Activated naive CD8-positive, alpha-beta T cell treated with anti-CD3 and anti-CD28 coated beads, Interleukin-2, amount 50 U/mL, for 24 hours (primary cell): ENCODE measurements at regions not wholly inside any gene's neighbourhood (a gene's known extent, or its start where the extent isn't known, plus 50 kb on each side); places are given as distances from the start of the nearest gene placed in this dataset.
"Not testable (repeated sequence)": the region's sequence is repeated elsewhere in the genome, so short reads cannot be mapped to it uniquely, and the experiment has no call there.

Experiments
- ATAC-seq: fragments of 150-1000 bp; cut with Tn5 transposase; one replicate; pipeline ENCODE4 v1.10.0; 2021
- DNase-seq: peaks from one replicate; pipeline ENCODE4 v3.0.0; 2021
- H3K27ac Mint-ChIP-seq: one replicate; pipeline ENCODE4 v1.8.0; 2021; ENCODE audit warnings: mild to moderate bottlenecking, mixed read lengths
- H3K27me3 Mint-ChIP-seq: one replicate; pipeline ENCODE4 v1.8.0; 2021; ENCODE audit warnings: mixed read lengths
- H3K36me3 Mint-ChIP-seq: one replicate; pipeline ENCODE4 v1.8.0; 2021; ENCODE audit warnings: low read depth, mixed read lengths
- H3K4me1 Mint-ChIP-seq: one replicate; pipeline ENCODE4 v1.8.0; 2021; ENCODE audit warnings: mixed read lengths
- H3K4me3 Mint-ChIP-seq: one replicate; pipeline ENCODE4 v1.8.0; 2021; ENCODE audit warnings: mild to moderate bottlenecking, moderate library complexity, mixed read lengths
- H3K9me3 Mint-ChIP-seq: one replicate; pipeline ENCODE4 v1.8.0; 2021; ENCODE audit warnings: mixed read lengths

DNA sequence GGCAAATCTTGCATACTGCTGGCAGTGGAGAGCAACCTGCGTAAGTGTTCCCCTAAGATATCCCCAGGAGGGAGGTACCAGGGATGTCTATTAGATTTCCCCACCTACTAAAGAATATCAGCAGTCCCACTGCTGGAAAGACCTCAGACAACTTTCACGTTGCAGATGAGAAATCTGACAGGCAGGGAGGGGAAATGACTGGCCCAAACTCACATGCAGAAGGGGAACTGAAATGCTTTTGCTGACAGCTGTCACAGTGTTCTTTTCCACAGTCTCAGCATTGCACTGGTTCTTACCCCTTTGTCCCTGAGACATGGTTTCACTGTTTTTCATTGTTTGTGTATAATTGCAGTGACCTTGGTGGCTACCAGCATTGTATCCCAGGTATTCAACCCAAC lies 84.8 kb upstream of the ATP1A1 start:
- ATAC-seq (no peak), DNase-seq (no peak)
- Mint-ChIP-seq H3K27me3 (peaks cover 3% of the 10 kb centered on the region), H3K36me3 (no peaks in the 10 kb centered on the region), H3K4me3 (no peak overlapping the region), H3K27ac (no peak overlapping the region), H3K4me1 (no peaks in the 10 kb centered on the region), H3K9me3 (peaks cover under 1% of the 10 kb centered on the region)

GRCh38 chr1:116289193-116289592 lies 83.9 kb upstream of the ATP1A1 start:
- H3K27ac Mint-ChIP-seq = no peak overlapping the region
- no peaks in the 10 kb centered on the region for H3K4me1 Mint-ChIP-seq
- no peak for DNase-seq
- H3K4me3 Mint-ChIP-seq = no peak overlapping the region
- no peak for ATAC-seq
- H3K27me3 Mint-ChIP-seq = peaks cover 3% of the 10 kb centered on the region
- H3K36me3 Mint-ChIP-seq = no peaks in the 10 kb centered on the region
- H3K9me3 Mint-ChIP-seq = no peaks in the 10 kb centered on the region

DNA sequence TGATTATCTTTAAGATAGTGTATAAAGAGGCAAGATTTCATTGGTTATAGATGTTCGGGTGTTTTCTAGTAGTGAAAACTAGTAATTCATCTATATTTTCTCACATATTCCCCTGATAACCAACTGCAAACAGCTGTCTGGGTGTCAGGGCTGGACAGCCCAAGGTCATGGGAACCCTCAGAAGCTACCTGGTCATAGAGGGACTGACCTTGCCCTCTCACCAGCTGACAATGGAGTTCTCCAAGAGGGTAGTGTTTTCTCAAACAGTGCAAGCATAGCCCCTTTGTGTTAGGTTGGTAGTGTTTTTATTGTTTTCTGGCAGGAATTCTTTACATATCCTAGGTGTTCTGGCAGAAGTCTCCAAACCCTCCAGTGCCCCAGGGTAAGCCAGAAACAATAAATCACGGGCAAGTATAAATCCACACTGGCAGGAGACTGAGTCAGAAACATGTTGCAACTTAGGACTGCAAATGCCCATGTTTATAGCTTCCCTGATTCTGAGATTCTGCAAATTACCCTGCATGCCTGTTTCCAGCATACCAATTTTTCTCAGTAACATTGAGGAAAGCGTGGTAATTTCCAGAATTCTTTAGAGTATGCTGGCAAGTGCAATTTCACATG lies 82.8 kb upstream of the ATP1A1 start:
- no peak overlapping the region for H3K27ac Mint-ChIP-seq
- H3K4me3 Mint-ChIP-seq = no peak overlapping the region
- ATAC-seq (no peak), DNase-seq (no peak)
- H3K4me1 Mint-ChIP-seq = no peaks in the 10 kb centered on the region
- no peaks in the 10 kb centered on the region for H3K36me3 Mint-ChIP-seq
- H3K9me3 Mint-ChIP-seq = no peaks in the 10 kb centered on the region
- no peaks in the 10 kb centered on the region for H3K27me3 Mint-ChIP-seq

- H3K4me1 Mint-ChIP-seq = no peaks in the 10 kb centered on the region
- H3K27ac Mint-ChIP-seq = no peak overlapping the region
- no peaks in the 10 kb centered on the region for H3K9me3 Mint-ChIP-seq
- no peak for ATAC-seq
- no peak for DNase-seq
- H3K36me3 Mint-ChIP-seq = no peaks in the 10 kb centered on the region
- no peaks in the 10 kb centered on the region for H3K27me3 Mint-ChIP-seq
- H3K4me3 Mint-ChIP-seq = no peak overlapping the region
Measured at GRCh38 chr1:116291024-116291423, 82.0 kb upstream of the ATP1A1 start.

GRCh38 chr1:116292929-116293725 lies 79.9 kb upstream of the ATP1A1 start:
- no peak for ATAC-seq
- Mint-ChIP-seq H3K4me3 (no peak overlapping the region), H3K27ac (no peak overlapping the region), H3K4me1 (no peaks in the 10 kb centered on the region), H3K9me3 (no peaks in the 10 kb centered on the region), H3K27me3 (no peaks in the 10 kb centered on the region), H3K36me3 (no peaks in the 10 kb centered on the region)
- no peak for DNase-seq

- Mint-ChIP-seq H3K9me3 (no peaks in the 10 kb centered on the region), H3K4me3 (no peak overlapping the region), H3K4me1 (no peaks in the 10 kb centered on the region), H3K27ac (no peak overlapping the region), H3K27me3 (no peaks in the 10 kb centered on the region), H3K36me3 (no peaks in the 10 kb centered on the region)
- ATAC-seq (no peak), DNase-seq (no peak)
Measured at GRCh38 chr1:116297495-116298212, 75.4 kb upstream of the ATP1A1 start.

- ATAC-seq = not testable (repeated sequence)
Measured at GRCh38 chr1:116298213-116298579, 74.8 kb upstream of the ATP1A1 start.

GRCh38 chr1:116298746-116299145 lies 74.3 kb upstream of the ATP1A1 start:
- ATAC-seq = no peak
- no peaks in the 10 kb centered on the region for H3K4me1 Mint-ChIP-seq
- no peak for DNase-seq
- H3K27me3 Mint-ChIP-seq = no peaks in the 10 kb centered on the region
- no peaks in the 10 kb centered on the region for H3K9me3 Mint-ChIP-seq
- no peak overlapping the region for H3K27ac Mint-ChIP-seq
- no peak overlapping the region for H3K4me3 Mint-ChIP-seq
- no peaks in the 10 kb centered on the region for H3K36me3 Mint-ChIP-seq

More at GRCh38 chr1:116298213-116298579, 74.8 kb upstream of the ATP1A1 start:
- H3K27me3 Mint-ChIP-seq, H3K4me1 Mint-ChIP-seq, H3K4me3 Mint-ChIP-seq, H3K27ac Mint-ChIP-seq, DNase-seq, H3K9me3 Mint-ChIP-seq, H3K36me3 Mint-ChIP-seq: not testable (repeated sequence)

- Mint-ChIP-seq H3K9me3 (no peaks in the 10 kb centered on the region), H3K36me3 (no peaks in the 10 kb centered on the region)
Measured at GRCh38 chr1:116299248-116299647, 73.8 kb upstream of the ATP1A1 start.

DNA sequence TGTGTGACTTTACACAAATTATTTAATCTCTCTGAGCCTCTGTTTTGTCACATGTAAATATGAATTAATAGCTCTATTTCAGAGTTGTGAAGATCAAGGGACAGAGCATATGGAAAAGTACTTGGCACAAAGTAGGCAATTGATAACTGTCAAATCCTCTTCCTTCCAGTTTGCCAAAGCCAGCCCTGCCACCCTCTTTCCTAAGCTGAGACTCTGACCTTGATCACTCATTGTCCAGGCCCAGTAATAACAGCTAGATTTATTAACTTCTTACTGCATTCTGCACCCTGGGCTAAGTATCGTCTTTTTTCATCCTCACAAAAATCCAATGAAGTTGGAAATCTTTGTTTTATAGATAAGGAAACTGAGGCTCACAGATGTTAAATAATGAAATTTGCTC lies 70.8 kb upstream of the ATP1A1 start:
- Mint-ChIP-seq H3K4me3 (no peak overlapping the region), H3K27ac (no peak overlapping the region), H3K4me1 (no peaks in the 10 kb centered on the region), H3K36me3 (no peaks in the 10 kb centered on the region), H3K27me3 (no peaks in the 10 kb centered on the region), H3K9me3 (no peaks in the 10 kb centered on the region)
- DNase-seq = no peak
- no peak for ATAC-seq

More at GRCh38 chr1:116299248-116299647, 73.8 kb upstream of the ATP1A1 start:
- H3K4me1 Mint-ChIP-seq = no peaks in the 10 kb centered on the region
- DNase-seq (no peak), ATAC-seq (no peak)
- no peak overlapping the region for H3K4me3 Mint-ChIP-seq
- H3K27ac Mint-ChIP-seq = no peak overlapping the region
- no peaks in the 10 kb centered on the region for H3K27me3 Mint-ChIP-seq

DNA sequence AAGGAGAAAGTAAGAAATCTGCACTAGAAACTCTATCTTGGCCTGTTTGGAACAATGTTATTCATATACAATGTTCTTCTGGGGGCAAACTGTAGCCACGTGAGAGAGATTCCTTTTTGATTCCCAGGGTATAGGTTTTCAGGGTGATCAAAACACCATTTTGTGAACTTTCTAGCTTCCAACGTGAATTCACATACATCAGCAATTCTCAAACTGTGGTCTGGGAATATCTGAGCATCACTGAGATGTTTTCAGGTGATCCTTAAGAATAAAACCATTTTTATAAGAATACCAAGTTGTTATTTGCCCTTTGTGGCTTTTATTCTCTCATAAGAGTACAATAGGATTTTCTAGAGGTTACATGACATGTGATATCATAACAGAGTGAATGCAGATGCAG lies 66.9 kb upstream of the ATP1A1 start:
- H3K4me3 Mint-ChIP-seq = no peak overlapping the region
- H3K27me3 Mint-ChIP-seq = no peaks in the 10 kb centered on the region
- DNase-seq (no peak), ATAC-seq (no peak)
- no peak overlapping the region for H3K27ac Mint-ChIP-seq
- no peaks in the 10 kb centered on the region for H3K36me3 Mint-ChIP-seq
- no peaks in the 10 kb centered on the region for H3K9me3 Mint-ChIP-seq
- H3K4me1 Mint-ChIP-seq = no peaks in the 10 kb centered on the region

- Mint-ChIP-seq H3K27ac (no peak overlapping the region), H3K36me3 (no peaks in the 10 kb centered on the region), H3K9me3 (no peaks in the 10 kb centered on the region), H3K4me1 (no peaks in the 10 kb centered on the region), H3K27me3 (no peaks in the 10 kb centered on the region), H3K4me3 (no peak overlapping the region)
- ATAC-seq (no peak), DNase-seq (no peak)
Measured at GRCh38 chr1:116306840-116307442, 66.1 kb upstream of the ATP1A1 start.

DNA sequence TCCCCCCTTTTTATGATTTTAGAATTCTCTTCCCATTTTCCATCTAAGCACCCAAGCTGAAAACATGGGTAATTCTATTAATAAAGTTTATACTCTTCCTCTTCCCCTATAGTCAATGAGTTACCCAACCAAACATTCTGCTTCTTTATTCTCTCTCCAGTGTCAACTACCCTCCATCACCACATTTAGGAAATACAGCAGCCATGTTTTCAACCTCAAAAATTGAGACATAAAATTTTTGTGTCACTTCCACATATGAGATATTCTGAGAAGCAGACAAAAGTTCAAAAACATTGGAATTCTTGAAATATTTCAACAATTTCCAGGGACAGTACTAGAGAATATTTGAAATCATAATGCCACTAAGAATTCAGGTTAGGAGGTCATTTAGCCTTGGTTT lies 64.8 kb upstream of the ATP1A1 start:
- Mint-ChIP-seq H3K27ac (no peak overlapping the region), H3K9me3 (no peaks in the 10 kb centered on the region)

GRCh38 chr1:116309090-116309870 lies 63.8 kb upstream of the ATP1A1 start:
- Mint-ChIP-seq H3K4me3 (no peak overlapping the region), H3K27me3 (no peaks in the 10 kb centered on the region), H3K4me1 (peaks cover 2% of the 10 kb centered on the region), H3K36me3 (no peaks in the 10 kb centered on the region), H3K9me3 (no peaks in the 10 kb centered on the region), H3K27ac (no peak overlapping the region)
- ATAC-seq (no peak), DNase-seq (no peak)

More for the DNA sequence above, 64.8 kb upstream of the ATP1A1 start:
- DNase-seq (no peak), ATAC-seq (no peak)
- H3K36me3 Mint-ChIP-seq = no peaks in the 10 kb centered on the region
- H3K4me3 Mint-ChIP-seq = no peak overlapping the region
- H3K27me3 Mint-ChIP-seq = no peaks in the 10 kb centered on the region
- H3K4me1 Mint-ChIP-seq = peaks cover 2% of the 10 kb centered on the region
